Naive B cell (primary cell): ENCODE measurements at regions not wholly inside any gene's neighbourhood (a gene's known extent, or its start where the extent isn't known, plus 50 kb on each side); places are given as distances from the start of the nearest gene placed in this dataset.
"Not testable (repeated sequence)": the region's sequence is repeated elsewhere in the genome, so short reads cannot be mapped to it uniquely, and the experiment has no call there.

Experiments used
- ATAC-seq, 2 donors: fragments of 150-1000 bp; cut with Tn5 transposase; 2 replicates each; pipeline ENCODE4 v1.10.0; 2021; ENCODE audit warnings: low read depth in 2 of 2, mild to moderate bottlenecking in 2 of 2, moderate library complexity in 2 of 2
- DNase-seq: peaks from one replicate; pipeline ENCODE4 v3.0.0; 2022
- H3K27ac Mint-ChIP-seq, 6 donors: one replicate each; pipeline ENCODE4 v1.8.0; 2020 to 2022; ENCODE audit warnings: mild to moderate bottlenecking in 6 of 6, mixed read lengths in 6 of 6, moderate library complexity in 5 of 6, inconsistent platforms in 2 of 6
- H3K27me3 Mint-ChIP-seq, 3 donors: one replicate each; pipeline ENCODE4 v1.8.0; 2021 to 2022; ENCODE audit warnings: mixed read lengths in 3 of 3, mild to moderate bottlenecking in 1 of 3
- H3K36me3 Mint-ChIP-seq, 2 donors: one replicate each; pipeline ENCODE4 v1.8.0; 2020 to 2022; ENCODE audit warnings: mixed read lengths in 2 of 2, inconsistent platforms in 1 of 2, mild to moderate bottlenecking in 1 of 2
- H3K4me1 Mint-ChIP-seq, 3 donors: one replicate each; pipeline ENCODE4 v1.8.0; 2020 to 2022; ENCODE audit warnings: mixed read lengths in 3 of 3, inconsistent platforms in 1 of 3, mild to moderate bottlenecking in 1 of 3, moderate library complexity in 1 of 3
- H3K4me3 Mint-ChIP-seq, 8 donors: one replicate each; pipeline ENCODE4 v1.8.0; 2020 to 2022; ENCODE audit warnings: mild to moderate bottlenecking in 8 of 8, mixed read lengths in 8 of 8, moderate library complexity in 8 of 8, inconsistent platforms in 2 of 8
- H3K9me3 Mint-ChIP-seq, 7 donors: one replicate each; pipeline ENCODE4 v1.8.0; 2020 to 2022; ENCODE audit warnings: mixed read lengths in 7 of 7, mild to moderate bottlenecking in 5 of 7, inconsistent platforms in 2 of 7, moderate library complexity in 1 of 7

DNA sequence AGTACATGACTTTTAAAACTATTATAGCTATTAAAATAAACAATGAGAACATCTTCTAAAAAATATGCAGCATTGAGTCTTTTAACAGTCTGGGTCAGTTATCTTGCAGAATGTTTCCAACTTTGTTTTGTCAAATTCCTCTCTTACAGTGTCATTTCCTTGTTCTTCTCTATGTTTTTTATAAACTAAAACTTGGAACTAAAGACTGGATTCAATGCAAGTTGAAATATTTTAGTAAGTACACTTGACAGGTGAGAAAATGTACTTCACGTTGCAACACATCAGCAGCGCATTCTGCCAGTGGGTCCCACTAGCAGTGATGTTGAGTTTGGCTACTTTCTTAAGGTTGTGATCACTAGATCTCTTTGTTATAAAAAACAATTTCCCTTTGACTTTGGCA, 1407.6 kb upstream of the RAG2 start:
- Mint-ChIP-seq H3K4me1 (no peaks in the 10 kb centered on the region), H3K4me3 (no peak overlapping the region), H3K27ac (no peak overlapping the region), H3K27me3 (no peaks in the 10 kb centered on the region), H3K9me3 (peaks cover 0 to 10% (median 5%) of the 10 kb centered on the region in 7 donors), H3K36me3 (no peaks in the 10 kb centered on the region)
- ATAC-seq: no peak
- no peak for DNase-seq

DNA sequence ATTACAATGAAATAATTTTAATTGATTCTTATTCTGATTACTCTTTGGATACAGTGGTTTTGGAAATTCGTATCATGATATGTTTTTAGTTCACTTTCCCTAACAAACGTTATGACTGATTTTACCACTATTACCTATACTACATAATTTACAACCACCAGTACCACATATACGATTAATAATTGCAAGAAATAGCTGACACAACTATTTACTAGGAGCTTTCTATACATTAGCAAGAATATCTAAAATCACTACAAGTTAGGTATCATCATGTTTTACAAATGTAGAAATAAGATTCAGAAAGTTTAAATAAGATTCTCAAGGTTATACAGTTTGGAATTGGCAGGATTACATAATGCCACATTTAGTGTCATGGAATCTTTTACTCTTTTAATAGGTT, 1401.1 kb upstream of the RAG2 start:
- Mint-ChIP-seq H3K9me3 (peaks cover 0 to 5% (median 2%) of the 10 kb centered on the region in 7 donors), H3K27me3 (no peaks in the 10 kb centered on the region), H3K27ac (no peak overlapping the region), H3K4me3 (no peak overlapping the region), H3K4me1 (no peaks in the 10 kb centered on the region), H3K36me3 (no peaks in the 10 kb centered on the region)
- no peak for ATAC-seq
- DNase-seq: no peak

DNA sequence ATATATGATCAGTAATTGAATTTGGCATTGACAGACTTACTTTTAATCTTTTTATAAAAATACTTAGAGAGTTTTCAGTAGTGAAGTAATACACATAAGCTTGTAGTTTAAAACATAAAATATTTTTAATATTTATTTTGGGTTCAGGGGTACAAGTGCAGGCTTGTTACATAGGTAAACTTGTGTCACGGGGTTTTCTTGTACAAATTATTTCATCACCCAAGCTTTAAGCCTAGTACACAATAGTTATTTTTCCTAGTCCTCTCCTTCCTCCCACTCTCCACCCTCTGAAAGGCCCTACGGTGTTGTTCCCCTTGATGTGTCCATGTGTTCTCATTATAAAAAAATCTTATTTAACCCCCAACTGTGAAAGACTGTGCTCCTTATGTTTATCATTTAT, 1397.8 kb upstream of the RAG2 start:
- peaks cover 0 to 8% (median 0%) of the 10 kb centered on the region in 7 donors for H3K9me3 Mint-ChIP-seq
- no peak for ATAC-seq

GRCh38 chr11:37988031-37988430, 1390.0 kb upstream of the RAG2 start:
- Mint-ChIP-seq H3K27ac (no peak overlapping the region), H3K27me3 (no peaks in the 10 kb centered on the region), H3K4me3 (no peak overlapping the region), H3K4me1 (no peaks in the 10 kb centered on the region), H3K9me3 (peaks cover 0 to 4% (median 2%) of the 10 kb centered on the region in 7 donors), H3K36me3 (no peaks in the 10 kb centered on the region)
- ATAC-seq: no peak
- DNase-seq: no peak

More for the DNA sequence above, 1397.8 kb upstream of the RAG2 start:
- Mint-ChIP-seq H3K27ac (no peak overlapping the region), H3K4me3 (no peak overlapping the region), H3K36me3 (no peaks in the 10 kb centered on the region), H3K4me1 (no peaks in the 10 kb centered on the region), H3K27me3 (no peaks in the 10 kb centered on the region)
- DNase-seq: no peak

DNA sequence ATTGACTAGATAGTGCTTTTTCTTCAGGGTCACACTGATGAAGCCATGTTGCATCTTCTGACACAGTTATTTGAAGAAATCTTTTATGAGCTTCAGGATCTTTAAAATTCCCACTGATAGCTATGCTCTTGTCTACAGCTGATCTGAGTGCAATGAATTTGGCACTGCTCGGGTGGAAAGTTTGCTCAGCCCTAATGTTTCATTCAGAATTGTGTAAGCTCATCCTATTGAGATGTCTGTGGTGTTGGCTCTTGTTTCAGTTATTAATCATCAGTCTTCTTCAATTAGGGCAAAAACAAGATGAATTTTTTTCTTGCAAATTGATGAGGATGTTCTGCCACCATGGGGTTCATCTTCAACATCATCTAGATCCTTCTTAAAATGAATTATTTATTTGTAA, 1387.0 kb upstream of the RAG2 start:
- Mint-ChIP-seq H3K27me3 (no peaks in the 10 kb centered on the region), H3K9me3 (peaks cover 0 to 4% (median 2%) of the 10 kb centered on the region in 7 donors), H3K36me3 (no peaks in the 10 kb centered on the region), H3K4me3 (no peak overlapping the region), H3K4me1 (no peaks in the 10 kb centered on the region), H3K27ac (no peak overlapping the region)
- ATAC-seq (no peak), DNase-seq (no peak)

GRCh38 chr11:37978647-37979046, 1380.6 kb upstream of the RAG2 start:
- H3K27ac Mint-ChIP-seq: no peak overlapping the region
- H3K4me3 Mint-ChIP-seq: no peak overlapping the region
- ATAC-seq (no peak), DNase-seq (no peak)
- no peaks in the 10 kb centered on the region for H3K9me3 Mint-ChIP-seq
- no peaks in the 10 kb centered on the region for H3K27me3 Mint-ChIP-seq
- no peaks in the 10 kb centered on the region for H3K36me3 Mint-ChIP-seq
- no peaks in the 10 kb centered on the region for H3K4me1 Mint-ChIP-seq

DNA sequence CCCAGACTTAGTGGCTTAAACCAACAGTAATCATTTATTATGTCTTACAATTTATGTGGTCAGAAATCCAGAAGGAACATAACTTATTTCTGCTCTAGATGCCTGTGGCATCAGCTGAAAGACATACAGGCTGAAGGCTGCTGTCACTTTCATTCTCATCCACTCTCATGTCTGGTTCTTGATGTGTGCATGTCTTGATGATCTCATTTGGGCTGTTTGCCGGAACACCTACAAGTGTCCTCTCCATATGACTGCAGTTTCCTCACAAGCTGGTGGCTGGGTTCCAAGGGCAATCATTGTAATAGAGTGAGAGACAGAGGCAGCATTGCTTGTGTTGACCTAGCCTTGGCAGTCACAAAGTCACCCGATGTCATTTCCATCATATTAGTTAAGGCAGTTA, 1375.9 kb upstream of the RAG2 start:
- Mint-ChIP-seq H3K4me3 (no peak overlapping the region), H3K27me3 (no peaks in the 10 kb centered on the region), H3K27ac (no peak overlapping the region), H3K9me3 (peaks cover 0 to 3% (median 0%) of the 10 kb centered on the region in 7 donors), H3K36me3 (no peaks in the 10 kb centered on the region), H3K4me1 (no peaks in the 10 kb centered on the region)
- no peak for DNase-seq
- no peak for ATAC-seq

- no peaks in the 10 kb centered on the region for H3K27me3 Mint-ChIP-seq
- no peaks in the 10 kb centered on the region for H3K4me1 Mint-ChIP-seq
- H3K36me3 Mint-ChIP-seq: no peaks in the 10 kb centered on the region
- peaks cover 0 to 3% (median 0%) of the 10 kb centered on the region in 7 donors for H3K9me3 Mint-ChIP-seq
- no peak for ATAC-seq
- H3K4me3 Mint-ChIP-seq: no peak overlapping the region
- H3K27ac Mint-ChIP-seq: no peak overlapping the region
- DNase-seq: no peak
These were observed 1374.7 kb upstream of the RAG2 start for GRCh38 chr11:37972691-37973090.

- not testable (repeated sequence) for H3K9me3 Mint-ChIP-seq, H3K4me1 Mint-ChIP-seq, H3K36me3 Mint-ChIP-seq, ATAC-seq, H3K27me3 Mint-ChIP-seq, DNase-seq, H3K4me3 Mint-ChIP-seq
- peak overlapping the region in 1 of 6 donors; percentile 3 for H3K27ac Mint-ChIP-seq
These were observed 1371.3 kb upstream of the RAG2 start for GRCh38 chr11:37969336-37969735.

GRCh38 chr11:37968148-37968547, 1370.1 kb upstream of the RAG2 start:
- Mint-ChIP-seq H3K27me3 (no peaks in the 10 kb centered on the region), H3K9me3 (peaks cover 0 to 3% (median 0%) of the 10 kb centered on the region in 7 donors), H3K4me3 (no peak overlapping the region), H3K4me1 (no peaks in the 10 kb centered on the region), H3K27ac (no peak overlapping the region), H3K36me3 (no peaks in the 10 kb centered on the region)
- ATAC-seq (no peak), DNase-seq (no peak)

DNA sequence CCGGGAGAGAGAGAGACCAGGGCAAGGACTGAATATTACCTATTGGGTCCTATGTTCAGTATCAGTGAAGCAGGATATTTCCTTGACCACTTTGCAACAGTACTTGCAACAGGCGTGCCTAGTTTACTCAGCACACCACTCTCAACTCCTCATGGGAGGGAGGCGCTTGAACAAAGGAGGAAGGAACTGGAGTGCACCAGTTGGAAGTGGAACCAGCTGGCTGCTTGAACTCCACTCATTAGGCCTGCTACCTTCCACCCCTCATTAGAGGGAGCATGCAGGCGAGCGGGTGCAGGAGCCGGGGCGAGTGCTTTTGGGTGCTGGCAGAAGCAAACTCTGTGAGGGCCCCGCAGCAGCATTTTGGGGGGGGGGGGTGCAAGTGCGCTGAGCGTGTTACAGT, 1369.6 kb upstream of the RAG2 start:
- no peak for ATAC-seq

GRCh38 chr11:37963440-37963839, 1365.4 kb upstream of the RAG2 start:
- Mint-ChIP-seq H3K4me1 (no peaks in the 10 kb centered on the region), H3K36me3 (no peaks in the 10 kb centered on the region), H3K27me3 (no peaks in the 10 kb centered on the region), H3K4me3 (no peak overlapping the region), H3K27ac (no peak overlapping the region), H3K9me3 (peaks cover 0 to 11% (median 3%) of the 10 kb centered on the region in 7 donors)
- ATAC-seq (no peak), DNase-seq (no peak)

More for the DNA sequence above, 1369.6 kb upstream of the RAG2 start:
- H3K4me3 Mint-ChIP-seq: no peak overlapping the region
- H3K27me3 Mint-ChIP-seq: no peaks in the 10 kb centered on the region
- H3K9me3 Mint-ChIP-seq: peaks cover 0 to 3% (median 0%) of the 10 kb centered on the region in 7 donors
- no peak for DNase-seq
- no peaks in the 10 kb centered on the region for H3K36me3 Mint-ChIP-seq
- H3K27ac Mint-ChIP-seq: no peak overlapping the region
- no peaks in the 10 kb centered on the region for H3K4me1 Mint-ChIP-seq

GRCh38 chr11:37957717-37958116, 1359.7 kb upstream of the RAG2 start:
- Mint-ChIP-seq H3K36me3 (no peaks in the 10 kb centered on the region), H3K27ac (no peak overlapping the region), H3K9me3 (peaks cover 2 to 14% (median 4%) of the 10 kb centered on the region in 7 donors), H3K27me3 (no peaks in the 10 kb centered on the region), H3K4me1 (no peaks in the 10 kb centered on the region), H3K4me3 (no peak overlapping the region)
- DNase-seq (no peak), ATAC-seq (no peak)

- no peaks in the 10 kb centered on the region for H3K4me1 Mint-ChIP-seq
- no peaks in the 10 kb centered on the region for H3K27me3 Mint-ChIP-seq
- H3K9me3 Mint-ChIP-seq: peaks cover 0 to 4% (median 0%) of the 10 kb centered on the region in 7 donors
- no peak overlapping the region for H3K27ac Mint-ChIP-seq
- no peaks in the 10 kb centered on the region for H3K36me3 Mint-ChIP-seq
- no peak for ATAC-seq
- H3K4me3 Mint-ChIP-seq: no peak overlapping the region
- no peak for DNase-seq
These were observed 1354.0 kb upstream of the RAG2 start for GRCh38 chr11:37951996-37952395.

- no peaks in the 10 kb centered on the region for H3K36me3 Mint-ChIP-seq
- H3K27ac Mint-ChIP-seq: no peak overlapping the region
- ATAC-seq (no peak), DNase-seq (no peak)
- no peaks in the 10 kb centered on the region for H3K4me1 Mint-ChIP-seq
- no peaks in the 10 kb centered on the region for H3K27me3 Mint-ChIP-seq
- peaks cover 2 to 18% (median 7%) of the 10 kb centered on the region in 7 donors for H3K9me3 Mint-ChIP-seq
- H3K4me3 Mint-ChIP-seq: no peak overlapping the region
These were observed 1350.2 kb upstream of the RAG2 start for GRCh38 chr11:37948258-37948657.
